GM23338 (cell line): ENCODE measurements at regions not wholly inside any gene's neighbourhood (a gene's known extent, or its start where the extent isn't known, plus 50 kb on each side); places are given as distances from the start of the nearest gene placed in this dataset.

Experiments
- CREB1 ChIP-seq: fragments of 250-450 bp; sonication (Bioruptor Pico); IDR thresholded peaks from 2 replicates; pipeline ENCODE4 v1.5.0; 2020; ENCODE audit warnings: low read depth, mild to moderate bottlenecking, moderate library complexity
- CTCF ChIP-seq, 2 experiments: fragments of 200-600 bp in 1 of 2; sonication (generic) in 1 of 2; conservative IDR thresholded peaks; 2 replicates each; pipeline versions ENCODE4 v1.5.1 to v1.6.1; 2016 to 2017; ENCODE audit warnings: antibody characterized with exemption in 2 of 2, low read depth in 2 of 2, mild to moderate bottlenecking in 2 of 2, moderate library complexity in 1 of 2
- ETS1 ChIP-seq: IDR thresholded peaks from 2 replicates; pipeline ENCODE4 v1.6.1; 2016; ENCODE audit warnings: antibody characterized with exemption
- EZH2 ChIP-seq: fragments of 200-600 bp; sonication (generic); IDR thresholded peaks from one replicate; pipeline ENCODE4 v1.8.0; 2017; ENCODE audit warnings: antibody characterized with exemption, mild to moderate bottlenecking, low read depth; ENCODE audit not compliant: unreplicated experiment
- EZH2phosphoT487 ChIP-seq: fragments of 200-600 bp; sonication (generic); IDR thresholded peaks from one replicate; pipeline ENCODE4 v1.8.1; 2018; ENCODE audit warnings: antibody characterized with exemption; ENCODE audit not compliant: unreplicated experiment
- JUNB ChIP-seq: IDR thresholded peaks from one replicate; pipeline ENCODE4 v1.6.1; 2016; ENCODE audit warnings: antibody characterized with exemption; ENCODE audit not compliant: unreplicated experiment
- NANOG ChIP-seq: IDR thresholded peaks from 2 replicates; pipeline ENCODE4 v1.6.1; 2016; ENCODE audit warnings: antibody characterized with exemption, borderline replicate concordance
- POLR2AphosphoS5 ChIP-seq: IDR thresholded peaks from 2 replicates; pipeline ENCODE4 v1.6.1; 2016; ENCODE audit warnings: antibody characterized with exemption, low read depth
- REST ChIP-seq: IDR thresholded peaks from one replicate; pipeline ENCODE4 v1.6.1; 2018; ENCODE audit warnings: antibody characterized with exemption; ENCODE audit not compliant: unreplicated experiment
- STAT1 ChIP-seq: IDR thresholded peaks from one replicate; pipeline ENCODE4 v1.6.1; 2016; ENCODE audit warnings: antibody characterized with exemption; ENCODE audit not compliant: unreplicated experiment
- ZNF114 ChIP-seq: fragments of 250-450 bp; sonication (Bioruptor Pico); IDR thresholded peaks from 2 replicates; pipeline ENCODE4 v1.5.0; 2020; ENCODE audit warnings: mild to moderate bottlenecking, moderate library complexity
- ZNF331 ChIP-seq: fragments of 250-450 bp; sonication (Bioruptor Pico); IDR thresholded peaks from 2 replicates; pipeline ENCODE4 v1.5.0; 2020; ENCODE audit warnings: low read depth, mild to moderate bottlenecking, moderate library complexity
- ZNF462 ChIP-seq: fragments of 250-450 bp; sonication (Bioruptor Pico); IDR thresholded peaks from 2 replicates; pipeline ENCODE4 v1.5.0; 2020; ENCODE audit warnings: mild to moderate bottlenecking, moderate library complexity

GRCh38 chr2:38427054-38427453 lies 50.0 kb upstream of the ATL2 start:
- TF ChIP-seq EZH2phosphoT487 (no peak), CTCF (conservative IDR thresholded peaks at IDR 0.05; ENCODE audit: low read depth in 2 of 2) (no peak), POLR2AphosphoS5 (no peak), EZH2 (no peak), REST (no peak), ETS1 (no peak), CREB1 (CRISPR knock-in tag) (no peak), ZNF331 (CRISPR knock-in tag) (no peak), STAT1 (no peak), JUNB (no peak), ZNF462 (no peak), ZNF114 (CRISPR knock-in tag) (no peak), NANOG (no peak)
